Adipocyte (in vitro differentiated cells): ENCODE measurements at regions not wholly inside any gene's neighbourhood (a gene's known extent, or its start where the extent isn't known, plus 50 kb on each side); places are given as distances from the start of the nearest gene placed in this dataset.
A peak's percentile ranks its signal among the peaks of the same experiment; 100 is the strongest.

Experiments used
- DNase-seq: peaks from one replicate; pipeline ENCODE4 v3.0.0-alpha.2; 2015; ENCODE audit warnings: low read depth
- H3K27me3 ChIP-seq: replicated peaks from 2 replicates; pipeline ENCODE4 v1.7.0; 2013; ENCODE audit warnings: mild to moderate bottlenecking, low read length, moderate library complexity; ENCODE audit not compliant: control insufficient read depth, insufficient read depth
- H3K36me3 ChIP-seq: 2 replicates; pipeline ENCODE4 v1.7.0; 2013; ENCODE audit warnings: low read length, mild to moderate bottlenecking, moderate library complexity; ENCODE audit not compliant: control insufficient read depth, insufficient read depth, severe bottlenecking
- H3K4me1 ChIP-seq: 2 replicates; pipeline ENCODE4 v1.7.0; 2013; ENCODE audit warnings: mild to moderate bottlenecking, low read length, moderate library complexity; ENCODE audit not compliant: control insufficient read depth, insufficient read depth
- H3K4me3 ChIP-seq: 2 replicates; pipeline ENCODE4 v1.7.0; 2013; ENCODE audit warnings: mild to moderate bottlenecking, low read length, moderate library complexity
- H3K9ac ChIP-seq: 2 replicates; pipeline ENCODE4 v1.7.0; 2013; ENCODE audit warnings: mild to moderate bottlenecking, low read length, moderate library complexity
- H3K9me3 ChIP-seq: 2 replicates; pipeline ENCODE4 v1.7.0; 2013; ENCODE audit warnings: mild to moderate bottlenecking, low read length, moderate library complexity; ENCODE audit not compliant: control insufficient read depth

DNA sequence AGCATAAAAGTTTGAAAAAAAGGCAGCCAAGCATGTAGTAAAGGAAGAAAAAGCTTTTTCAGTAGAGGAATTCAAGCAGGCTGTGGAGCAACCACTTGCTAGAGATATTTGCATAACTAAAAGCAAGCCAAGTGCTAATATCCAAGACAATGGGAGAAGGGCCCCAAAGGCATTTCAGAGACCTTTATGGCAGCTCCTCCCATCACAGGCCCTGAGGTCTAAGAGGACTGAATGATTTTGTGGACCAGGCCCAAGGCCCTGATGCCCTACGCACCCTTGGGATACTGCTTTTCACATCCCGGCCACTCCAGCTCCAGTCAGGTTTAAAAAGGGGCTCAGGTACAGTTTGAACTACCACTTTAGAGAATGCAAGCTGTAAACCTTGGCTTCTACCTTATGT lies 261.7 kb upstream of the SEMA3C start:
- Histone ChIP-seq H3K9ac (no peak overlapping the region), H3K4me1 (no peaks in the 10 kb centered on the region), H3K9me3 (no peaks in the 10 kb centered on the region), H3K4me3 (no peak overlapping the region), H3K27me3 (no peaks in the 10 kb centered on the region), H3K36me3 (no peaks in the 10 kb centered on the region)
- no peak for DNase-seq

DNA sequence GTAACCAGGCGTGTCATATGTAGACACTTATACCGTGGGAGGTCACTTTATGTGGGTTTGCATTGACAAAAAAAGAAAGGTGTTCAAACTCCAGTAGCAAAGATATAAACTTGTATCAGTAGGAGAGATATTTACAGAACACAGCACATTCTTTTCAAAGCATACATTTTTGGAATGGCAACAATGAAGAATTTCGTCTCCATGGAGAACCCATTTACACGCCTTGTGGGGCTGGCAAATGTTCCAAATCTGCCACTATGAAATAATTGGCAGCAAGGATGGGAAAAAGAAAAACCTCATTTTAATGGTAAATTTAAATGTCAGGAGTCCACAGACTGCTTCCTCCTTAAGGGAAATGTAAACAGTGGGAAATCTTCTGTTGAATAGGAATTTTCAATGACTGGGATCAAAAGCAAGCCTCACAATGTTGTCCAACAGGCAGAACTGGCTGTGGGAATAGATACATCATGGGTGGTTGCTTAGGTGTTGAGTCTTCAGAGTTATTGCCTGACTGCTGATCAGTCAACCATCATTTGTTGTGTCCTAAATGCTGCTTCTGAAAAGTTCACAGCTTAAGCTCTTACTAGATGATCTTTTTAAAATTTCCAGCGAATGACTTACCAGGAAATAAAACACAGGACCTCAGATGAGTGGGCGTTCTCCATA lies 256.6 kb upstream of the SEMA3C start:
- no peaks in the 10 kb centered on the region for H3K9me3 ChIP-seq
- no peak overlapping the region for H3K4me3 ChIP-seq
- no peak for DNase-seq
- peaks cover 13% of the 10 kb centered on the region for H3K4me1 ChIP-seq
- H3K9ac ChIP-seq: no peak overlapping the region
- H3K27me3 ChIP-seq: no peaks in the 10 kb centered on the region
- no peaks in the 10 kb centered on the region for H3K36me3 ChIP-seq

DNA sequence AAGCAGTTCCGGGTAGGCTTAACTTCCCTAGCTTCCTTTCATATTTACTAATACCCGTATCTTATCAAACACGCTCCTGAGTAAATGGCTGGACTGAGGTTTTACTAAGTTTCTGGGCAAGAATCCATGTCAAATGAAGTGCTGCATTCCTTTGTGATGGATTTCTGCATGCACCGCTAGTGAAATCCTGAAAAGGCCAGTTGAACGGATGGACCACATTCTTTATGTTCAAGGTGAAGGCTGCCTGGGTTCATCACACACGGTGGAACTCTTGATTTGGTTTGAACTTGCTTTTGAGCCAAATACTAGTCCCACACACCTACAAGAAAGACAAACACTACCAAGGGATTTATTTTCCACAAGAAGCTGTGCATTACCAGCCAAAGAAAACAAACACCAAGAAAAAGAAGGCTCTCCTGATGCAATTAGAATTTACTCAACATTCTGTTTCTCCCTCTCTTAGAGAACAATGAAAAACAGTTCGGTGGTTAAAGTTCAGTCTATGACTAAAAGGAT lies 255.0 kb upstream of the SEMA3C start:
- H3K4me1 ChIP-seq: peaks cover 13% of the 10 kb centered on the region
- no peaks in the 10 kb centered on the region for H3K27me3 ChIP-seq
- peak overlapping the region; percentile 51 for H3K4me3 ChIP-seq
- DNase-seq: peak; percentile 86
- no peak overlapping the region for H3K9ac ChIP-seq
- no peaks in the 10 kb centered on the region for H3K9me3 ChIP-seq
- H3K36me3 ChIP-seq: no peaks in the 10 kb centered on the region

DNA sequence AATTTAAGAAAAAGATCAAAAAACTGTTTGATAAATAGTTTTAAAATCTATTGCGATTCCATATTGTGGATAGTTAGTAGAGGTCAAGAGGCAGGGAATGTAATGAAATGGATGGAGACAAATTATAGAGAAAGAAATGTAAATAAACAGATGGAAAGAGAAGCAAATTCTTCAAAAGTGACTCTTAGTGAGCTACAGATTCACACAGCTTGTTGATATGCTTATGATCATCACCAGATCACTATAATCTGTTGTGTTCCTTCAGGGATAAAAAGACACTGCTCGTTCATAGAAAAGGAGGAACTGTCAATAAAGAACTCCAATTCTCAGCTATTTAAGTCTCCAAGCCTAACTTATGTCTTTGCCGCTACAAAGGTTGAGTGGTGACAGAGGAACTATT lies 251.4 kb upstream of the SEMA3C start:
- H3K36me3 ChIP-seq: no peaks in the 10 kb centered on the region
- H3K27me3 ChIP-seq: no peaks in the 10 kb centered on the region
- H3K4me3 ChIP-seq: no peak overlapping the region
- no peaks in the 10 kb centered on the region for H3K9me3 ChIP-seq
- H3K9ac ChIP-seq: no peak overlapping the region
- H3K4me1 ChIP-seq: peaks cover 13% of the 10 kb centered on the region
- DNase-seq: peak; percentile 31

DNA sequence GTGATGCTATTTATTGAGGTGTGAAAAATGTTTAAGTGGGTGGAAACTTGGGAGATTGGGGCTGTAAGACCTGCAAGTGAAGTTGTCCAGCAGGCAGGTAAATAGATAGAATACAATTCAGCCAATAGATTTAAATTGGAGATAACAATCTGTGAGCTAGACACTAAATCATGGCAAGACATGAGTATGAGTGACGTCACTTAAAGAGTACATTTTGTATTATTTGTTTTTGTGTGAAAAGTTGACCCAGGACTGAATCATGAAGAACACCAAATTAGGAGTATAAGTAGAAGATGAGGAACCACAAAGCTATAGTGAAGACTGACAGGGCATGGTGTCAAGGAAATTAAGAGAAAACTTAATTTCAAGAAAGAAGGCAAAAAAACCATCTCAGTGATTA lies 249.1 kb upstream of the SEMA3C start:
- no peak for DNase-seq
- no peaks in the 10 kb centered on the region for H3K4me1 ChIP-seq
- no peak overlapping the region for H3K9ac ChIP-seq
- no peaks in the 10 kb centered on the region for H3K27me3 ChIP-seq
- no peak overlapping the region for H3K4me3 ChIP-seq
- H3K9me3 ChIP-seq: no peaks in the 10 kb centered on the region
- no peaks in the 10 kb centered on the region for H3K36me3 ChIP-seq

DNA sequence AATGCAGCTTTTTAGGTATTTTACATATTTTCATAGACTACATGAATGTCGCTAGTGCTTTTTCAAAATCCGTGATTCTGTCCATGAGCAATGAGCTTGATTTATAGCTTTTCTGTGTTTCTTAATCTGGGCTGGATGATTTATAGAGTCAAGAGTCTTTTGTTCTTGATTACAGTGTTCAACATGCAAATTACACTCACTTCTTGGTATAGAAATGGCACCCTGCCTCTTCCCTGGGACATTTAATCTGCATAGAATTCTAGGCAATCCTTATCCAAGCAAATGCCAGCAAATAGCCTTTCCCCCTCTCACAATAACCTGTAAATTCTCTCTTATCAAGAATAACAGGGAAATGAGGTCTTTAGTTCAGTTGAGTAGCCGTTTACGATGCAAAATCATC lies 246.2 kb upstream of the SEMA3C start:
- Histone ChIP-seq H3K9ac (no peak overlapping the region), H3K27me3 (no peaks in the 10 kb centered on the region), H3K36me3 (no peaks in the 10 kb centered on the region), H3K4me3 (no peak overlapping the region), H3K9me3 (no peaks in the 10 kb centered on the region), H3K4me1 (peaks cover 10% of the 10 kb centered on the region)
- no peak for DNase-seq

DNA sequence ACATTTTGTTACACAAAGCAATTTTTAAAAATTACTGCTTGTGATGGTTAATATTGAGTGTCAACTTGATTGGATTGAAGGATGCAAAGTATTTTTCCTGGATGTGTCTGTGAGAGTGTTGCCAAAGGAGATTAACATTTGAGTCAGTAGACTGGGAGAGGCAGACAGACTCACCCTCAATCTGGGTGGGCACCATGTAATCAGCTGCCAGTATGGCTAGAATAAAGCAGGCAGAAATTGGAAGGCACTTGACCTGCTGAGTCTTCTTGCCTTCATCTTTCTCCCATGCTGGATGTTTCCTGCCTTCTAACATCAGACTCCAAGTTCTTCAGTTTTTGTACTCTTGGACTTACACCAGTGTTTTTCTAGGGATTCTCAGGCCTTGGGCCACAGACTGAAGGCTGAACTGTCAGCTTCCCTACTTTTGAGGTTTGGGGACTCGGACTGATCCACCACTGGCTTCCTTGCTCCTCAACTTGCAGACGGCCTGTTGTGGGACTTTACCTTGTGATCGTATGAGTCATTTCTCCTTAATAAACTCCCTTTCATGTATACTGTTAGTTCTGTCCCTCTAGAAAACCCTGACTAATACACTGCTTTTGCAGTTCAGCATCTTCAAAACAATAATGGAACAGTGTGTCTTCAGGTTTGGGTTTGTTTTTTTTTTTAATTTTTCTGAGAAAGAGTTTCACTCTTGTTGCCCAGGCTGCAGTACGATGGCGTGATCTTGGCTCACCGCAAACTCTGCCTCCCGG lies 244.1 kb upstream of the SEMA3C start:
- H3K4me1 ChIP-seq: peaks cover 10% of the 10 kb centered on the region
- H3K9ac ChIP-seq: no peak overlapping the region
- no peaks in the 10 kb centered on the region for H3K36me3 ChIP-seq
- H3K27me3 ChIP-seq: no peaks in the 10 kb centered on the region
- H3K9me3 ChIP-seq: no peaks in the 10 kb centered on the region
- H3K4me3 ChIP-seq: no peak overlapping the region
- no peak for DNase-seq

DNA sequence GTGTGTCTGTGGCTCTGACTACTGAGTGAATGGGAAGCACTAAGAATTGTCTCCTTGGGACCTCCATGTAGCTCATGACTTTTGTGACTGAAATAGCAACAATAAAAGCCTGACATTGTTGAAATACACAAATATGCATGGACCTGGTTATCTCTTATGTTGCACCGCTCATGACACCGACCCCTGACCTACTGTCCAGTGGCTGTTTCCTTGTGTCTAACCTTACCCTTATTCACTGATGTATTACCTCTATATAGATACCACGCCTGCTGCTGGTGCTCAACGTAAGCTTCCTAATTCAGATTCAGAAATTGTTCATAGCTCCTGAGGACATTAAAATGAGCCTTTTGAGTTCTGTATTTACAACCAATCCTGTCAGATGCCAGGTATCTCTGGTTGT lies 243.4 kb upstream of the SEMA3C start:
- H3K4me1 ChIP-seq: peaks cover 10% of the 10 kb centered on the region
- H3K4me3 ChIP-seq: no peak overlapping the region
- no peaks in the 10 kb centered on the region for H3K36me3 ChIP-seq
- H3K9ac ChIP-seq: no peak overlapping the region
- no peaks in the 10 kb centered on the region for H3K9me3 ChIP-seq
- DNase-seq: no peak
- H3K27me3 ChIP-seq: no peaks in the 10 kb centered on the region

DNA sequence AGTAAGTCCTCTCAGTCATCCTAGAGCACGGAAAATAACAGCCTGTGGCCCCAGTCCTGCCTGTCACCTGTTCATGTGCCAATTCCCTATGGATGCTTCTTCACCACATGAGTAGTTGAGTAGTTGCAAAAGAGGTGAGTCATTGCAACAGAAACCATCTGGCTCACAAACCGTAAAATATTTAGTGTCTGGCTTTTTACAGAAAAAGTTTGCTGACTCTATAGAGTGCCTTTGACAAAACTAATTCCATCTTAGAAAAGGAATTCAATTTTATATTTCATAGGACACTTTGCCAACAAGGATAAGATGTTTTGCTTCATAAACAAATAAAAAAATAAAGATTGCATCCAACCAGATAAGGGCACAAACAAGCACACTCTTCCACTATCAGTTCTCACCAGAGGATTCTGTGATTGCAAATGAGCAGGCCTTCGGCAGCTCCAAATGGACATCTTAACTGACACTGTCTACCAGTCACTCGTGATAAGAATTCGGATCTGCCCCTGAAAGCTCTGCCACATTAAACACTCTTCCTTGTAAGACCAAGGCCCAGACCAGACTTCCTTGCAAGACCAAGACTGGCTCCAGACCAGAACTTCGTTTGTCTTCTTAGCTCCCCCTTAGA lies 242.7 kb upstream of the SEMA3C start:
- peak; percentile 92 for DNase-seq

DNA sequence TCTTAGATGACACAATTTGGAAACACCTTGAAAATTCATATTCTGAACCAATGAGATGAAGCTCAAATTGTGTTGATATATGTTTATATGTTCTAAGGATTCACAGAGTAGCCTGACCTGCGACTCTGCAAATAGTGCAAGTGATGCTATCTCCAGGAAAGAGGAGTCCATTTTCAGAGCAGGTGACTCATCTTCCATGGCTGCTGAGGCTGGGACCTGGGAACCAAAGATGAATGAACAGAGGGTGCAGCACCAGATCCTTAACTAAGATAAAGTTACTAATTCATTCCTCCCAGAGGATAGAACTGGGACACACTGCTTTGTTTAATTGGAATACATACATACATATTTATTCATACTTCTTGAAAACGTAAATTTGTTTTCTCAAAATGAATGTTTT lies 240.6 kb upstream of the SEMA3C start:
- Histone ChIP-seq H3K4me1 (peaks cover 10% of the 10 kb centered on the region), H3K9me3 (no peaks in the 10 kb centered on the region), H3K9ac (no peak overlapping the region), H3K4me3 (no peak overlapping the region), H3K36me3 (no peaks in the 10 kb centered on the region), H3K27me3 (no peaks in the 10 kb centered on the region)
- no peak for DNase-seq

More for the DNA sequence above, 242.7 kb upstream of the SEMA3C start:
- H3K9me3 ChIP-seq: no peaks in the 10 kb centered on the region
- peaks cover 10% of the 10 kb centered on the region for H3K4me1 ChIP-seq
- no peaks in the 10 kb centered on the region for H3K27me3 ChIP-seq
- no peaks in the 10 kb centered on the region for H3K36me3 ChIP-seq
- no peak overlapping the region for H3K9ac ChIP-seq
- H3K4me3 ChIP-seq: no peak overlapping the region

DNA sequence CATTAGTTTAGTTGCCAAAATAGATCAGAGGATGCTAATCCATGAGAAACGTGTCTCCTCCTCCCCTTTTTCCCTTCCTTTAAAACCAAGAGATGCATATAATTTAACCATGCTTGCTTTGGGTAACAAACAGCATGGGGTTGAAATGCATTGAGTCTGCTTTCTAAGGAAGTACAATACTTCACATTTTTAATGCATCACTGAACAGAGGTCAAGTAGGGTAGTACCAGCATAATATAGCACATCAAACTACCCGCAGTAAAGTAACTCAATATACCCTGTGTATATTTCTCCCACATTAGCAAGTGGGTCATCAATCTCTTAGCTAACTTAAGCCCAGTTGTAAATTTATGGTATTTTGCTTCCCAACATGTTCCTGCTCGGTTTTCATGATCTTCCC lies 239.3 kb upstream of the SEMA3C start:
- no peak overlapping the region for H3K9ac ChIP-seq
- no peak overlapping the region for H3K4me3 ChIP-seq
- peaks cover 10% of the 10 kb centered on the region for H3K4me1 ChIP-seq
- no peaks in the 10 kb centered on the region for H3K27me3 ChIP-seq
- no peaks in the 10 kb centered on the region for H3K9me3 ChIP-seq
- no peak for DNase-seq
- no peaks in the 10 kb centered on the region for H3K36me3 ChIP-seq
